Activated CD8-positive, alpha-beta T cell treated with anti-CD3 and anti-CD28 coated beads for 36 hours (primary cell): ENCODE measurements at regions not wholly inside any gene's neighbourhood (a gene's known extent, or its start where the extent isn't known, plus 50 kb on each side); places are given as distances from the start of the nearest gene placed in this dataset.

Experiments used
- ATAC-seq: fragments of 200-7000 bp; cut with Tn5 transposase; one replicate; pipeline ENCODE4 v1.10.0; 2021; ENCODE audit warnings: mild to moderate bottlenecking, moderate library complexity
- CTCF ChIA-PET: fragments of 350-600 bp; sonication (Branson Sonifier 250); formaldehyde crosslinking; loops from one replicate; lab custom pipeline; 2021; ENCODE audit warnings: antibody characterized with exemption; lab: Charles Lee
- POLR2A ChIA-PET: fragments of 350-600 bp; sonication (Branson Sonifier 250); formaldehyde crosslinking; loops from one replicate; lab custom pipeline; 2021; ENCODE audit warnings: antibody characterized with exemption; lab: Charles Lee
- DNase-seq: peaks from one replicate; pipeline ENCODE4 v3.0.0-alpha.2; 2020
- H3K27ac Mint-ChIP-seq: one replicate; pipeline ENCODE4 v1.8.0; 2021; ENCODE audit warnings: mild to moderate bottlenecking, mixed read lengths
- H3K27me3 Mint-ChIP-seq: one replicate; pipeline ENCODE4 v1.8.0; 2021; ENCODE audit warnings: mixed read lengths
- H3K36me3 Mint-ChIP-seq: one replicate; pipeline ENCODE4 v1.8.0; 2021; ENCODE audit warnings: low read depth, mixed read lengths
- H3K4me1 Mint-ChIP-seq: one replicate; pipeline ENCODE4 v1.8.0; 2021; ENCODE audit warnings: low read depth, mixed read lengths
- H3K4me3 Mint-ChIP-seq: one replicate; pipeline ENCODE4 v1.8.0; 2021; ENCODE audit warnings: mild to moderate bottlenecking, moderate library complexity, mixed read lengths
- H3K9me3 Mint-ChIP-seq: one replicate; pipeline ENCODE4 v1.8.0; 2021; ENCODE audit warnings: mixed read lengths
- CTCF ChIP-seq: fragments of 200-600 bp; IDR thresholded peaks from one replicate; pipeline ENCODE4 v1.8.0; 2022; ENCODE audit warnings: antibody characterized with exemption, mild to moderate bottlenecking
- intact Hi-C: fragments of 100-400 bp; cut with micrococcal nuclease; formaldehyde crosslinking; loops from one replicate; pipeline ENCODE4 v1.10.0; 2022

- Mint-ChIP-seq H3K4me1 (no peaks in the 10 kb centered on the region), H3K36me3 (no peaks in the 10 kb centered on the region), H3K9me3 (no peaks in the 10 kb centered on the region), H3K27ac (no peak overlapping the region), H3K27me3 (peaks cover 1% of the 10 kb centered on the region), H3K4me3 (no peak overlapping the region)
- DNase-seq = no peak
- CTCF ChIA-PET = no interaction called here
- POLR2A ChIA-PET = no interaction called here
- no peak for TF ChIP-seq CTCF
- ATAC-seq = no peak
- intact Hi-C loops = no loop called here
Observed at GRCh38 chr9:22373636-22374035, 73.0 kb upstream of the DMRTA1 start.

DNA sequence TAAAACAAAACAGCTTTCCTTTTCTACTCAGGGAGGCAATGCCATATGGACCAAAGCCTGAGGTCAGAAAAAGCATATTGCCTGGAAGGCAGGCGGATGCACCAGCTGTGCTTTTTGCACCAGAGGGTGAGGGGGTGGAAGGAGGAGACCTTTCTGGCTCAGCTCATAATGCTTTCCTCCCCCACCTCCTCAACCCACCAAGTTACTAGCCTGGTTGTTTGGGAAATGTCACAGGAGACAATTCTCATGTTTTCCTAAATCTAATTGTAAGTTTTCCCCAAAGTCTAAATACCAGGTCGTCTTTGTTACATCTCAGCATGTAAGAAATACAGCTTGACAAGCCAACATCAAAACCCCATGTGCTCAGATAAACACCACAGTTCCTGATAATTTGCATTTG, 72.6 kb upstream of the DMRTA1 start:
- ChIA-PET POLR2A (no interaction called here), CTCF (no interaction called here)
- no peaks in the 10 kb centered on the region for H3K9me3 Mint-ChIP-seq
- H3K4me3 Mint-ChIP-seq = no peak overlapping the region
- TF ChIP-seq CTCF = no peak
- no peaks in the 10 kb centered on the region for H3K36me3 Mint-ChIP-seq
- DNase-seq (no peak), ATAC-seq (no peak)
- H3K4me1 Mint-ChIP-seq = no peaks in the 10 kb centered on the region
- peaks cover 1% of the 10 kb centered on the region for H3K27me3 Mint-ChIP-seq
- intact Hi-C loops = no loop called here
- H3K27ac Mint-ChIP-seq = no peak overlapping the region

- no peak for ATAC-seq
Observed at GRCh38 chr9:22379272-22379671, 67.4 kb upstream of the DMRTA1 start.

GRCh38 chr9:22381170-22381569, 65.5 kb upstream of the DMRTA1 start:
- DNase-seq (no peak), ATAC-seq (no peak)
- ChIA-PET POLR2A (no interaction called here), CTCF (interaction anchor here (0.7 kb wide), 1 partner anchor 15 kb away, joined by 3 read pairs; no protein-coding TSS in a partner anchor)
- intact Hi-C loops = no loop called here
- no peaks in the 10 kb centered on the region for H3K9me3 Mint-ChIP-seq
- no peak for TF ChIP-seq CTCF
- H3K4me1 Mint-ChIP-seq = no peaks in the 10 kb centered on the region
- no peak overlapping the region for H3K27ac Mint-ChIP-seq
- no peak overlapping the region for H3K4me3 Mint-ChIP-seq
- no peaks in the 10 kb centered on the region for H3K36me3 Mint-ChIP-seq
- H3K27me3 Mint-ChIP-seq = peaks cover 1% of the 10 kb centered on the region

More at GRCh38 chr9:22379272-22379671, 67.4 kb upstream of the DMRTA1 start:
- no peak overlapping the region for H3K27ac Mint-ChIP-seq
- H3K9me3 Mint-ChIP-seq = no peaks in the 10 kb centered on the region
- POLR2A ChIA-PET = no interaction called here
- H3K4me1 Mint-ChIP-seq = no peaks in the 10 kb centered on the region
- H3K27me3 Mint-ChIP-seq = peaks cover 1% of the 10 kb centered on the region
- no peak for DNase-seq
- intact Hi-C loops = no loop called here
- no peaks in the 10 kb centered on the region for H3K36me3 Mint-ChIP-seq
- CTCF ChIA-PET = no interaction called here
- no peak overlapping the region for H3K4me3 Mint-ChIP-seq
- TF ChIP-seq CTCF = no peak

DNA sequence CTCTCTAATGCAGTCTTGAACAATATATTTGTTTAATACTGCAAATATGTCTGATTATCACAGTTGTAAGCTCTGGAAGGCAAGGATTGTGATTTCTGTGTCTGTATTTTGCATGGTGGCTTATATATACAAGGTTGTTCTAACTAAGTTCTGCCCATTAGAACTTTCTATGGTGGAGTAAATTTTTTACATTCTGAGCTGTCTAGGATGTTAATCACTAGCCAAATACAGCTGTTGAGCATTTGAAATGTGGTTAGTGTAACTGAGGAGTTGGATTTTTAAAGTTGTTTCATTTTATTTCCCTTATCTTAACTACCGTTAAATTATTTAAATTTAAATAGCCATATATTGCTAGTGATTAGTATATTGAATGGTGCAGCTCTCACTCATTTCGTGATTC, 64.3 kb upstream of the DMRTA1 start:
- H3K4me3 Mint-ChIP-seq = no peak overlapping the region
- ATAC-seq = no peak
- no peaks in the 10 kb centered on the region for H3K9me3 Mint-ChIP-seq
- no peak for TF ChIP-seq CTCF
- no peak for DNase-seq
- no peaks in the 10 kb centered on the region for H3K36me3 Mint-ChIP-seq
- H3K4me1 Mint-ChIP-seq = no peaks in the 10 kb centered on the region
- H3K27ac Mint-ChIP-seq = no peak overlapping the region
- no peaks in the 10 kb centered on the region for H3K27me3 Mint-ChIP-seq
- ChIA-PET POLR2A (no interaction called here), CTCF (no interaction called here)
- intact Hi-C loops = no loop called here
